ENCODE measurements at regions not wholly inside any gene's neighbourhood (a gene's known extent, or its start where the extent isn't known, plus 50 kb on each side); places are given as distances from the start of the nearest gene placed in this dataset.

GRCh38 chr21:35599164-35599563 lies 461.2 kb downstream of the SETD4 start:
- no peak for TF ChIP-seq ZNF70 (CRISPR knock-in tag; IDR thresholded peaks at IDR 0.05)
- no peak for TF ChIP-seq TCF4 (CRISPR knock-in tag; IDR thresholded peaks at IDR 0.05; ENCODE audit: borderline replicate concordance)
- TF ChIP-seq SNAI2 (CRISPR knock-in tag; IDR thresholded peaks at IDR 0.05) = no peak
- TF ChIP-seq PPARA (CRISPR knock-in tag; IDR thresholded peaks at IDR 0.05; ENCODE audit: borderline replicate concordance) = no peak
- TF ChIP-seq, protein P1, sequence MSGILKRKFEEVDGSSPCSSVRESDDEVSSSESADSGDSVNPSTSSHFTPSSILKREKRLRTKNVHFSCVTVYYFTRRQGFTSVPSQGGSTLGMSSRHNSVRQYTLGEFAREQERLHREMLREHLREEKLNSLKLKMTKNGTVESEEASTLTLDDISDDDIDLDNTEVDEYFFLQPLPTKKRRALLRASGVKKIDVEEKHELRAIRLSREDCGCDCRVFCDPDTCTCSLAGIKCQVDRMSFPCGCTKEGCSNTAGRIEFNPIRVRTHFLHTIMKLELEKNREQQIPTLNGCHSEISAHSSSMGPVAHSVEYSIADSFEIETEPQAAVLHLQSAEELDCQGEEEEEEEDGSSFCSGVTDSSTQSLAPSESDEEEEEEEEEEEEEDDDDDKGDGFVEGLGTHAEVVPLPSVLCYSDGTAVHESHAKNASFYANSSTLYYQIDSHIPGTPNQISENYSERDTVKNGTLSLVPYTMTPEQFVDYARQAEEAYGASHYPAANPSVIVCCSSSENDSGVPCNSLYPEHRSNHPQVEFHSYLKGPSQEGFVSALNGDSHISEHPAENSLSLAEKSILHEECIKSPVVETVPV (CRISPR knock-in tag; IDR thresholded peaks at IDR 0.05) = no peak
- no peak for TF ChIP-seq ESRRG (CRISPR knock-in tag; IDR thresholded peaks at IDR 0.05)
- TF ChIP-seq TOX (CRISPR knock-in tag; IDR thresholded peaks at IDR 0.05; ENCODE audit: borderline replicate concordance) = no peak
- TF ChIP-seq, protein P2, sequence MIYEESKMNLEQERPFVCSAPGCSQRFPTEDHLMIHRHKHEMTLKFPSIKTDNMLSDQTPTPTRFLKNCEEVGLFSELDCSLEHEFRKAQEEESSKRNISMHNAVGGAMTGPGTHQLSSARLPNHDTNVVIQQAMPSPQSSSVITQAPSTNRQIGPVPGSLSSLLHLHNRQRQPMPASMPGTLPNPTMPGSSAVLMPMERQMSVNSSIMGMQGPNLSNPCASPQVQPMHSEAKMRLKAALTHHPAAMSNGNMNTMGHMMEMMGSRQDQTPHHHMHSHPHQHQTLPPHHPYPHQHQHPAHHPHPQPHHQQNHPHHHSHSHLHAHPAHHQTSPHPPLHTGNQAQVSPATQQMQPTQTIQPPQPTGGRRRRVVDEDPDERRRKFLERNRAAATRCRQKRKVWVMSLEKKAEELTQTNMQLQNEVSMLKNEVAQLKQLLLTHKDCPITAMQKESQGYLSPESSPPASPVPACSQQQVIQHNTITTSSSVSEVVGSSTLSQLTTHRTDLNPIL (CRISPR knock-in tag; IDR thresholded peaks at IDR 0.05; ENCODE audit: low read depth) = no peak
- TF ChIP-seq ZC3H10 (CRISPR knock-in tag; IDR thresholded peaks at IDR 0.05) = no peak
- no peak for TF ChIP-seq POU6F1 (CRISPR knock-in tag; IDR thresholded peaks at IDR 0.05; ENCODE audit: borderline replicate concordance, low read depth)
- TF ChIP-seq CSDC2 (CRISPR knock-in tag; IDR thresholded peaks at IDR 0.05) = no peak
- TF ChIP-seq ZFP3 (CRISPR knock-in tag; IDR thresholded peaks at IDR 0.05) = no peak
- no peak for TF ChIP-seq BACH2 (CRISPR knock-in tag; IDR thresholded peaks at IDR 0.05; ENCODE audit: borderline replicate concordance)
- no peak for TF ChIP-seq ZFP30 (CRISPR knock-in tag; IDR thresholded peaks at IDR 0.05)
- TF ChIP-seq GLIS3 (CRISPR knock-in tag; IDR thresholded peaks at IDR 0.05) = no peak
- no peak for TF ChIP-seq ARNTL (CRISPR knock-in tag; IDR thresholded peaks at IDR 0.05; ENCODE audit: borderline replicate concordance, low read depth)
- no peak for TF ChIP-seq ISL1 (CRISPR knock-in tag; IDR thresholded peaks at IDR 0.05)
- no peak for ATAC-seq

DNA sequence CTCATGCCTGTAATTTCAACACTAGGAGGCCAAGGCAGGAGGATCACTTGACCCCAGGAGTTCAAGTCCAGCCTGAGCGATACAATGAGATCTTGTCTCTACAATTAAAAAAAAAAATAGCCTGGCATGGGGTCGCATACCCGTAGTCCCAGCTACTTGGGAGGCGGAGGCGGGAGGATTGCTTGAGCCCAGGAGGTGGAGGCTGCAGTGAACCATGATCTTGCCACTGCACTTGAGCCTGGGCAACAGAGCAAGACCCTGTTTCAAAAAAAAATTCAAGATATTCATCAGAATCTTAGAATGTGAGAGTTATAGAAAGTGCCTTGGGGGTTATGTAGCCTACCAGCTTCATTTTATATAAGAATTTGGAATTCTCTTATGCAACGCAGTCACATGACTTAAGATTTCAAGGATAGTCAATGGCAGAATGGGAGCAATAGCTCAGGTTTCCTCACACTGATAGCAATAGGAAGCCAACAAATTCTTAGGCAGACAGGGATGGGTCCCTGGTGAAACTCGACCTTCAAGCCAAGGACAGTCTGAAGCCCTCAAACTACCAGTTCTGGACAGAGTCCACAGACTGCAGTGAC lies 462.5 kb downstream of the SETD4 start:
- TF ChIP-seq POU6F1 (CRISPR knock-in tag; IDR thresholded peaks at IDR 0.05; ENCODE audit: borderline replicate concordance, low read depth) (no peak), CSDC2 (CRISPR knock-in tag; IDR thresholded peaks at IDR 0.05) (no peak), ZC3H10 (CRISPR knock-in tag; IDR thresholded peaks at IDR 0.05) (no peak), ZNF70 (CRISPR knock-in tag; IDR thresholded peaks at IDR 0.05) (no peak), ARNTL (CRISPR knock-in tag; IDR thresholded peaks at IDR 0.05; ENCODE audit: borderline replicate concordance, low read depth) (no peak), ZNF8 (CRISPR knock-in tag; IDR thresholded peaks at IDR 0.05) (no peak), TCF4 (CRISPR knock-in tag; IDR thresholded peaks at IDR 0.05; ENCODE audit: borderline replicate concordance) (no peak), TSHZ2 (CRISPR knock-in tag; IDR thresholded peaks at IDR 0.05) (no peak), OSR1 (CRISPR knock-in tag; IDR thresholded peaks at IDR 0.05) (no peak), BACH2 (CRISPR knock-in tag; IDR thresholded peaks at IDR 0.05; ENCODE audit: borderline replicate concordance) (no peak), SNAI2 (CRISPR knock-in tag; IDR thresholded peaks at IDR 0.05) (no peak), TOX (CRISPR knock-in tag; IDR thresholded peaks at IDR 0.05; ENCODE audit: borderline replicate concordance) (no peak)
- TF ChIP-seq, protein P1 (CRISPR knock-in tag; IDR thresholded peaks at IDR 0.05) = no peak

More for the DNA sequence above, 462.5 kb downstream of the SETD4 start:
- no peak; the same call in 2 of the 3 replicates for ATAC-seq

Measured in SK-N-SH treated with all-trans-retinoic acid at 6 μM for 48 hours (cell line).